Neuronal stem cell (in vitro differentiated cells): ENCODE measurements at regions not wholly inside any gene's neighbourhood (a gene's known extent, or its start where the extent isn't known, plus 50 kb on each side); places are given as distances from the start of the nearest gene placed in this dataset.
A peak's percentile ranks its signal among the peaks of the same experiment; 100 is the strongest.

Source experiments
- DNase-seq: peaks from one replicate; pipeline ENCODE4 v3.0.0-alpha.2; 2013; ENCODE audit warnings: low spot score
- H2AFZ ChIP-seq: one replicate; pipeline ENCODE4 v1.6.1; 2013; ENCODE audit warnings: mild to moderate bottlenecking, low read length, inconsistent platforms
- H2AK5ac ChIP-seq: 2 replicates; pipeline ENCODE4 v1.6.1; 2013; ENCODE audit warnings: low read depth, mild to moderate bottlenecking, inconsistent platforms, low read length, moderate library complexity, mixed read lengths
- H2BK120ac ChIP-seq: 2 replicates; pipeline ENCODE4 v1.6.1; 2013; ENCODE audit warnings: low read depth, mild to moderate bottlenecking, inconsistent platforms, low read length, moderate library complexity, mixed read lengths
- H2BK12ac ChIP-seq: one replicate; pipeline ENCODE4 v1.6.1; 2013; ENCODE audit warnings: low read length, inconsistent platforms
- H2BK15ac ChIP-seq: 2 replicates; pipeline ENCODE4 v1.6.1; 2013; ENCODE audit warnings: mild to moderate bottlenecking, low read length, inconsistent platforms, mixed read lengths
- H2BK5ac ChIP-seq: one replicate; pipeline ENCODE4 v1.6.1; 2013; ENCODE audit warnings: inconsistent platforms, mild to moderate bottlenecking, low read length, moderate library complexity
- H3K14ac ChIP-seq: one replicate; pipeline ENCODE4 v1.6.1; 2013; ENCODE audit warnings: low read length, inconsistent platforms
- H3K18ac ChIP-seq: 2 replicates; pipeline ENCODE4 v1.6.1; 2013; ENCODE audit warnings: low read length, inconsistent platforms
- H3K23ac ChIP-seq: 2 replicates; pipeline ENCODE4 v1.6.1; 2013; ENCODE audit warnings: low read depth, mild to moderate bottlenecking, mixed read lengths, low read length, inconsistent platforms; ENCODE audit not compliant: poor library complexity
- H3K27ac ChIP-seq: replicated peaks from 3 replicates; pipeline ENCODE4 v1.5.1; 2013; ENCODE audit warnings: low read length, inconsistent platforms
- H3K27me3 ChIP-seq, 3 experiments: 2 replicates each; pipeline ENCODE4 v1.6.1; 2013; ENCODE audit warnings: low read length in 3 of 3, mild to moderate bottlenecking in 2 of 3, inconsistent platforms in 1 of 3, low read depth in 1 of 3, mixed read lengths in 1 of 3, moderate library complexity in 1 of 3; ENCODE audit not compliant: control insufficient read depth in 3 of 3, insufficient read depth in 3 of 3
- H3K36me3 ChIP-seq, 2 donors: replicated peaks in 1 of 2; 2 replicates each; pipeline ENCODE4 v1.6.1; 2013; ENCODE audit warnings: low read length in 2 of 2; ENCODE audit not compliant: control insufficient read depth in 2 of 2, insufficient read depth in 2 of 2
- H3K4ac ChIP-seq: 2 replicates; pipeline ENCODE4 v1.6.1; 2013; ENCODE audit warnings: inconsistent platforms, mild to moderate bottlenecking, low read length, moderate library complexity
- H3K4me1 ChIP-seq, 2 donors: 1 replicate in 1 of 2; 2 replicates in 1 of 2; pipeline ENCODE4 v1.6.1; 2013; ENCODE audit warnings: low read length in 2 of 2, low read depth in 1 of 2; ENCODE audit not compliant: control insufficient read depth in 2 of 2, insufficient read depth in 1 of 2
- H3K4me2 ChIP-seq: one replicate; pipeline ENCODE4 v1.6.1; 2013; ENCODE audit warnings: mild to moderate bottlenecking, low read length, inconsistent platforms; ENCODE audit not compliant: insufficient read depth, poor library complexity, severe bottlenecking
- H3K4me3 ChIP-seq, 2 donors: 2 replicates each; pipeline ENCODE4 v1.5.1; 2013; ENCODE audit warnings: low read length in 2 of 2, mild to moderate bottlenecking in 2 of 2, inconsistent platforms in 1 of 2, moderate library complexity in 1 of 2
- H3K79me1 ChIP-seq: one replicate; pipeline ENCODE4 v1.6.1; 2013; ENCODE audit warnings: low read depth, mild to moderate bottlenecking, inconsistent platforms, low read length, moderate library complexity
- H3K9ac ChIP-seq: one replicate; pipeline ENCODE4 v1.6.1; 2013; ENCODE audit warnings: mild to moderate bottlenecking, low read depth, low read length, inconsistent platforms; ENCODE audit not compliant: poor library complexity
- H3K9me3 ChIP-seq, 2 donors: replicated peaks in 1 of 2; 2 replicates each; pipeline versions ENCODE3 to v1.6.1; 2013; ENCODE audit warnings: low read length in 2 of 2, mild to moderate bottlenecking in 2 of 2, inconsistent platforms in 1 of 2, low read depth in 1 of 2, mixed read lengths in 1 of 2, moderate library complexity in 1 of 2; ENCODE audit not compliant: control insufficient read depth in 2 of 2, insufficient read depth in 1 of 2
- H4K8ac ChIP-seq: one replicate; pipeline ENCODE4 v1.6.1; 2013; ENCODE audit warnings: low read depth, mild to moderate bottlenecking, inconsistent platforms, low read length, moderate library complexity
- H4K91ac ChIP-seq: one replicate; pipeline ENCODE4 v1.6.1; 2013; ENCODE audit warnings: low read length, low read depth, mild to moderate bottlenecking, inconsistent platforms; ENCODE audit not compliant: poor library complexity
- WGBS, 2 donors: extraction: QIAGEN DNeasy Blood & Tissue Kit; methylation state at CpG; one replicate each; pipeline ENCODE4 v1.1.7; 2013; ENCODE audit warnings: missing lambda C conversion rate in 2 of 2, mixed read lengths in 1 of 2; ENCODE audit not compliant: insufficient read length in 2 of 2, insufficient replicate concordance in 1 of 2; ENCODE audit errors: extremely low coverage in 2 of 2; 5-methylcytosine and 5-hydroxymethylcytosine counted together

GRCh38 chr15:95606551-95606950 is 723.9 kb upstream of the NR2F2 start:
- no peak overlapping the region for H2AFZ ChIP-seq
- H3K9me3 ChIP-seq: peaks cover 0 to 7% of the 10 kb centered on the region in 2 donors
- H3K27me3 ChIP-seq: no peaks in the 10 kb centered on the region
- H3K9ac ChIP-seq: no peak overlapping the region
- no peak overlapping the region for H4K8ac ChIP-seq
- no peaks in the 10 kb centered on the region for H3K79me1 ChIP-seq
- WGBS, 2 donors: no CpG with 5 or more reads among the region's 2 CpGs
- H2AK5ac ChIP-seq: no peak overlapping the region
- H3K23ac ChIP-seq: no peak overlapping the region
- H3K4me1 ChIP-seq: peaks cover 2 to 23% of the 10 kb centered on the region in 2 donors
- H3K18ac ChIP-seq: no peak overlapping the region
- no peak overlapping the region for H2BK12ac ChIP-seq
- no peak overlapping the region for H3K4me2 ChIP-seq
- no peak overlapping the region for H2BK5ac ChIP-seq
- H3K36me3 ChIP-seq: no peaks in the 10 kb centered on the region
- no peak overlapping the region for H4K91ac ChIP-seq
- no peak overlapping the region for H3K4me3 ChIP-seq
- no peak overlapping the region for H3K27ac ChIP-seq
- no peak overlapping the region for H3K14ac ChIP-seq
- H2BK120ac ChIP-seq: no peak overlapping the region
- no peak overlapping the region for H3K4ac ChIP-seq
- no peak overlapping the region for H2BK15ac ChIP-seq
- DNase-seq: no peak

- no CpG with 5 or more reads among the region's 4 CpGs for WGBS, 2 donors
- H3K36me3 ChIP-seq: no peaks in the 10 kb centered on the region
- H3K9me3 ChIP-seq: peaks cover 0 to 3% of the 10 kb centered on the region in 2 donors
- H4K91ac ChIP-seq: no peak overlapping the region
- no peaks in the 10 kb centered on the region for H3K27me3 ChIP-seq
- no peaks in the 10 kb centered on the region for H3K79me1 ChIP-seq
- H2BK12ac ChIP-seq: no peak overlapping the region
- H3K4ac ChIP-seq: no peak overlapping the region
- no peak for DNase-seq
- no peak overlapping the region for H3K18ac ChIP-seq
- H2BK5ac ChIP-seq: no peak overlapping the region
- H2BK15ac ChIP-seq: no peak overlapping the region
- no peak overlapping the region for H4K8ac ChIP-seq
- no peak overlapping the region for H3K27ac ChIP-seq
- H3K23ac ChIP-seq: no peak overlapping the region
- no peak overlapping the region for H2BK120ac ChIP-seq
- H3K4me2 ChIP-seq: no peak overlapping the region
- H3K9ac ChIP-seq: no peak overlapping the region
- no peak overlapping the region for H3K4me3 ChIP-seq
- H2AFZ ChIP-seq: no peak overlapping the region
- H2AK5ac ChIP-seq: no peak overlapping the region
- no peak overlapping the region for H3K14ac ChIP-seq
- H3K4me1 ChIP-seq: peaks cover 2 to 27% of the 10 kb centered on the region in 2 donors
Observed at GRCh38 chr15:95608371-95608770, 722.1 kb upstream of the NR2F2 start.

GRCh38 chr15:95609096-95609495 is 721.4 kb upstream of the NR2F2 start:
- H2BK5ac ChIP-seq: no peak overlapping the region
- no peak overlapping the region for H2BK120ac ChIP-seq
- no peak overlapping the region for H3K27ac ChIP-seq
- no peak overlapping the region for H4K91ac ChIP-seq
- H3K9ac ChIP-seq: no peak overlapping the region
- no peak overlapping the region for H2BK12ac ChIP-seq
- peak overlapping the region; percentile 8 for H2AFZ ChIP-seq
- no peak overlapping the region for H3K18ac ChIP-seq
- no peak for DNase-seq
- no peak overlapping the region for H2AK5ac ChIP-seq
- no CpG with 5 or more reads among the region's 3 CpGs for WGBS, 2 donors
- no peaks in the 10 kb centered on the region for H3K79me1 ChIP-seq
- no peaks in the 10 kb centered on the region for H3K36me3 ChIP-seq
- no peak overlapping the region for H3K4me3 ChIP-seq
- H4K8ac ChIP-seq: no peak overlapping the region
- no peak overlapping the region for H3K14ac ChIP-seq
- H3K9me3 ChIP-seq: peaks cover 0 to 2% of the 10 kb centered on the region in 2 donors
- no peaks in the 10 kb centered on the region for H3K27me3 ChIP-seq
- peaks cover 2 to 27% of the 10 kb centered on the region in 2 donors for H3K4me1 ChIP-seq
- H3K23ac ChIP-seq: no peak overlapping the region
- no peak overlapping the region for H2BK15ac ChIP-seq
- H3K4me2 ChIP-seq: no peak overlapping the region
- no peak overlapping the region for H3K4ac ChIP-seq

- H3K4me3 ChIP-seq: no peak overlapping the region
- no peak overlapping the region for H2BK12ac ChIP-seq
- no peak overlapping the region for H3K14ac ChIP-seq
- no peaks in the 10 kb centered on the region for H3K27me3 ChIP-seq
- H3K18ac ChIP-seq: no peak overlapping the region
- H3K27ac ChIP-seq: peak overlapping the region; percentile 6
- no CpG with 5 or more reads among the region's 2 CpGs for WGBS, 2 donors
- H2BK120ac ChIP-seq: no peak overlapping the region
- H4K8ac ChIP-seq: no peak overlapping the region
- peak overlapping the region; percentile 62 for H2AFZ ChIP-seq
- H3K4ac ChIP-seq: no peak overlapping the region
- H2BK15ac ChIP-seq: no peak overlapping the region
- no peaks in the 10 kb centered on the region for H3K79me1 ChIP-seq
- peaks cover 2 to 27% of the 10 kb centered on the region in 2 donors for H3K4me1 ChIP-seq
- DNase-seq: peak; percentile 43
- no peaks in the 10 kb centered on the region for H3K36me3 ChIP-seq
- peaks cover 0 to 2% of the 10 kb centered on the region in 2 donors for H3K9me3 ChIP-seq
- H3K9ac ChIP-seq: no peak overlapping the region
- H3K23ac ChIP-seq: no peak overlapping the region
- H2BK5ac ChIP-seq: no peak overlapping the region
- no peak overlapping the region for H4K91ac ChIP-seq
- H3K4me2 ChIP-seq: no peak overlapping the region
- no peak overlapping the region for H2AK5ac ChIP-seq
Observed at GRCh38 chr15:95610945-95611344, 719.6 kb upstream of the NR2F2 start.
